ENCODE measurements at regions not wholly inside any gene's neighbourhood (a gene's known extent, or its start where the extent isn't known, plus 50 kb on each side); places are given as distances from the start of the nearest gene placed in this dataset.

GRCh38 chr21:35127026-35127425 lies 77.9 kb upstream of the RUNX1 start:
- no peak overlapping the region for H2BK12ac ChIP-seq (ENCODE audit: insufficient read length, low read depth, low read length)
- H2BK15ac ChIP-seq (ENCODE audit: low read depth, low read length) = no peak overlapping the region
- no peak overlapping the region for H2BK120ac ChIP-seq (ENCODE audit: low read depth, low read length, poor library complexity, severe bottlenecking)
- peaks cover 0 to 30% of the 10 kb centered on the region in 2 experiments; a peak in 4 of 5 replicates for H3K9me3 Mint-ChIP-seq
- H3K79me2 ChIP-seq (ENCODE audit: insufficient read depth, low read length) = no peaks in the 10 kb centered on the region
- H3K23ac ChIP-seq (ENCODE audit: insufficient read length, low read depth, low read length) = no peak overlapping the region
- no peaks in the 10 kb centered on the region for H3K27me3 ChIP-seq (ENCODE audit: insufficient read depth, low read length)
- H3K4ac ChIP-seq (ENCODE audit: low read depth, low read length) = no peak overlapping the region
- no peak overlapping the region for H3K4me3 Mint-ChIP-seq
- no peak for DNase-seq
- H2BK20ac ChIP-seq (ENCODE audit: low read depth, low read length, poor library complexity, severe bottlenecking) = no peak overlapping the region
- H3K9me3 ChIP-seq (ENCODE audit: control insufficient read depth, low read depth, low read length) = no peaks in the 10 kb centered on the region
- no peak for TF ChIP-seq CTCF (conservative IDR thresholded peaks at IDR 0.05)
- no peak overlapping the region for H3K56ac ChIP-seq (ENCODE audit: insufficient read length, low read depth, low read length)
- H3K27ac Mint-ChIP-seq = no peak overlapping the region
- no peak overlapping the region for H4K5ac ChIP-seq (ENCODE audit: insufficient read length, low read depth, low read length)
- H3K27me3 Mint-ChIP-seq (ENCODE audit: low read depth) = no peaks in the 10 kb centered on the region; the same call in 1 of the 2 replicates
- no peaks in the 10 kb centered on the region for H3K79me1 ChIP-seq (ENCODE audit: insufficient read depth, low read depth, low read length, poor library complexity, severe bottlenecking)
- no peaks in the 10 kb centered on the region for H4K20me1 ChIP-seq (ENCODE audit: control insufficient read depth, insufficient read depth, insufficient read length)
- H3K36me3 Mint-ChIP-seq (ENCODE audit: insufficient read depth in 1 of 3, low read depth in 3 of 3) = peaks cover 0 to 12% (median 0%) of the 10 kb centered on the region in 3 experiments; a peak in 4 of 7 replicates
- no peaks in the 10 kb centered on the region for H3K23me2 ChIP-seq (ENCODE audit: insufficient read length, low read depth, low read length, poor library complexity, severe bottlenecking)
- H3K4me1 ChIP-seq (ENCODE audit: insufficient read depth, low read length) = peaks cover 4% of the 10 kb centered on the region; the same call in 1 of the 2 replicates
- no peak overlapping the region for H4K8ac ChIP-seq (replicated peaks; ENCODE audit: insufficient read length, low read depth, low read length)
- H3K9ac ChIP-seq (ENCODE audit: extremely low read depth, insufficient read length, low read length) = no peak overlapping the region
- no peak overlapping the region for H3K4me2 ChIP-seq (ENCODE audit: insufficient read depth, insufficient read length, low read length)
- H3K18ac ChIP-seq (ENCODE audit: insufficient read length, low read depth, low read length) = no peak overlapping the region
- no peak overlapping the region for H3K27ac ChIP-seq (ENCODE audit: insufficient read length, low read depth, low read length)
- H3T11ph ChIP-seq (ENCODE audit: low read length) = no peak overlapping the region
- H2AFZ ChIP-seq (ENCODE audit: low read length) = no peak overlapping the region
- peaks cover 9 to 11% of the 10 kb centered on the region in 2 experiments for H3K4me1 Mint-ChIP-seq
- H3K14ac ChIP-seq (ENCODE audit: insufficient read depth, low read length) = no peak overlapping the region
- no CpG with 5 or more reads among the region's 6 CpGs for WGBS (ENCODE audit: extremely low coverage, insufficient read length, low lambda C conversion rate)
- H4K91ac ChIP-seq (ENCODE audit: insufficient read length, low read depth, low read length) = no peak overlapping the region
- no peak overlapping the region for H2AK5ac ChIP-seq (ENCODE audit: insufficient read length, low read length)
- H2BK5ac ChIP-seq (ENCODE audit: insufficient read length, low read length) = no peak overlapping the region

Measured in H9 (cell line).